ENCODE measurements at regions not wholly inside any gene's neighbourhood (a gene's known extent, or its start where the extent isn't known, plus 50 kb on each side); places are given as distances from the start of the nearest gene placed in this dataset.
"Not testable (repeated sequence)": the region's sequence is repeated elsewhere in the genome, so short reads cannot be mapped to it uniquely, and the experiment has no call there.

- DNase-seq (ENCODE audit: low read depth), result no peak
Measured at GRCh38 chr5:171542525-171543140, 123.2 kb downstream of the FGF18 start.

GRCh38 chr5:171543148-171543815, 123.8 kb downstream of the FGF18 start:
- DNase-seq (ENCODE audit: low read depth), result no peak

- no peak for DNase-seq (ENCODE audit: low read depth)
Measured at GRCh38 chr5:171544913-171545765, 125.7 kb downstream of the FGF18 start.

- DNase-seq (ENCODE audit: low read depth), result no peak
Measured at GRCh38 chr5:171549274-171549673, 129.8 kb downstream of the FGF18 start.

- DNase-seq (ENCODE audit: low read depth), result not testable (repeated sequence)
Measured at GRCh38 chr5:171553817-171554216, 134.4 kb downstream of the FGF18 start.

- no peak for DNase-seq (ENCODE audit: low read depth)
Measured at GRCh38 chr5:171555160-171555559, 135.7 kb downstream of the FGF18 start.

- no peak for DNase-seq (ENCODE audit: low read depth)
Measured at GRCh38 chr5:171562822-171563221, 143.4 kb downstream of the FGF18 start.

GRCh38 chr5:171568389-171568788, 148.9 kb downstream of the FGF18 start:
- DNase-seq (ENCODE audit: low read depth), result no peak

GRCh38 chr5:171569065-171569712, 149.7 kb downstream of the FGF18 start:
- no peak for DNase-seq (ENCODE audit: low read depth)

- DNase-seq (ENCODE audit: low read depth), result no peak
Measured at GRCh38 chr5:171570244-171570825, 150.9 kb downstream of the FGF18 start.

GRCh38 chr5:171571663-171572062, 152.2 kb downstream of the FGF18 start:
- DNase-seq (ENCODE audit: low read depth), result peak; percentile 49

- DNase-seq (ENCODE audit: low read depth), result no peak
Measured at GRCh38 chr5:171573021-171573420, 153.6 kb downstream of the FGF18 start.

- no peak for DNase-seq (ENCODE audit: low read depth)
Measured at GRCh38 chr5:171573451-171574225, 154.2 kb downstream of the FGF18 start.

GRCh38 chr5:171574376-171574775, 154.9 kb downstream of the FGF18 start:
- DNase-seq (ENCODE audit: low read depth), result no peak

- DNase-seq (ENCODE audit: low read depth), result no peak
Measured at GRCh38 chr5:171575386-171575785, 155.9 kb downstream of the FGF18 start.

GRCh38 chr5:171575808-171576207, 156.4 kb downstream of the FGF18 start:
- no peak for DNase-seq (ENCODE audit: low read depth)

GRCh38 chr5:171577042-171577758, 157.8 kb downstream of the FGF18 start:
- DNase-seq (ENCODE audit: low read depth), result no peak

- no peak for DNase-seq (ENCODE audit: low read depth)
Measured at GRCh38 chr5:171578049-171578828, 158.8 kb downstream of the FGF18 start.

GRCh38 chr5:171578829-171579491, 159.5 kb downstream of the FGF18 start:
- no peak for DNase-seq (ENCODE audit: low read depth)

All from HS-5 (cell line).